H1 (cell line): ENCODE measurements at regions not wholly inside any gene's neighbourhood (a gene's known extent, or its start where the extent isn't known, plus 50 kb on each side); places are given as distances from the start of the nearest gene placed in this dataset.
A peak's percentile ranks its signal among the peaks of the same experiment; 100 is the strongest.

Experiments
- CTCF ChIA-PET: fragments of 300-600 bp; sonication (Branson Sonifier 250); formaldehyde crosslinking; loops from one replicate; lab custom pipeline; 2021; ENCODE audit not compliant: partially characterized antibody; lab: Charles Lee
- POLR2A ChIA-PET: fragments of 300-600 bp; sonication (Branson Sonifier 250); formaldehyde crosslinking; loops from one replicate; lab custom pipeline; 2021; ENCODE audit warnings: inconsistent platforms; ENCODE audit not compliant: partially characterized antibody; lab: Charles Lee
- DNase-seq, 2 experiments: peaks; one replicate each; pipeline versions ENCODE4 v3.0.0 to v3.0.0-alpha.2; 2010 to 2022; ENCODE audit warnings: low spot score in 2 of 2, low read depth in 1 of 2, mixed read lengths in 1 of 2
- FAIRE-seq: peaks from 2 replicates; lab custom pipeline; 2011; peaks lifted over from hg19 to GRCh38; lab: Jason Lieb, UNC
- H2AFZ ChIP-seq: 2 replicates; pipeline ENCODE4 v1.8.1; 2012; ENCODE audit warnings: low read length, inconsistent platforms
- H2AK5ac ChIP-seq: 2 replicates; pipeline ENCODE4 v1.6.1; 2013; ENCODE audit warnings: low read depth, low read length
- H2BK120ac ChIP-seq: replicated peaks from 2 replicates; pipeline ENCODE3; 2013; ENCODE audit warnings: low read depth, low read length, inconsistent platforms
- H2BK12ac ChIP-seq: 2 replicates; pipeline ENCODE4 v1.6.1; 2013; ENCODE audit warnings: low read depth, low read length
- H2BK15ac ChIP-seq: 2 replicates; pipeline ENCODE4 v1.6.1; 2013; ENCODE audit warnings: low read length
- H2BK20ac ChIP-seq: 2 replicates; pipeline ENCODE4 v1.6.1; 2013; ENCODE audit warnings: low read length
- H2BK5ac ChIP-seq: 2 replicates; pipeline ENCODE4 v1.6.1; 2013; ENCODE audit warnings: low read depth, low read length
- H3K14ac ChIP-seq: 2 replicates; pipeline ENCODE4 v1.6.1; 2013; ENCODE audit warnings: inconsistent platforms; ENCODE audit not compliant: insufficient read length
- H3K18ac ChIP-seq: 2 replicates; pipeline ENCODE4 v1.6.1; 2013; ENCODE audit warnings: low read length; ENCODE audit errors: extremely low read depth
- H3K23ac ChIP-seq: 2 replicates; pipeline ENCODE4 v1.6.1; 2013; ENCODE audit warnings: inconsistent platforms; ENCODE audit not compliant: insufficient read length
- H3K23me2 ChIP-seq: 2 replicates; pipeline ENCODE4 v1.6.1; 2013; ENCODE audit warnings: low read depth, low read length
- H3K27ac ChIP-seq: 2 replicates; pipeline ENCODE4 v1.6.1; 2011; ENCODE audit warnings: low read depth, low read length, inconsistent platforms
- H3K27me3 ChIP-seq, 4 experiments: replicated peaks in 1 of 4; 1 replicate in 1 of 4; 2 replicates in 3 of 4; pipeline versions ENCODE4 v1.6.1 to v1.8.1; 2011 to 2013; ENCODE audit warnings: low read length in 3 of 4, mild to moderate bottlenecking in 3 of 4, inconsistent platforms in 2 of 4, mixed read lengths in 2 of 4, moderate library complexity in 1 of 4; ENCODE audit not compliant: control insufficient read depth in 3 of 4, insufficient read depth in 3 of 4; ENCODE audit errors: extremely low read depth in 1 of 4
- H3K36me3 ChIP-seq, 4 experiments: 2 replicates each; pipeline versions ENCODE4 v1.6.1 to v1.8.1; 2011 to 2013; ENCODE audit warnings: mild to moderate bottlenecking in 4 of 4, low read length in 3 of 4, moderate library complexity in 2 of 4, control low read depth in 1 of 4, inconsistent platforms in 1 of 4; ENCODE audit not compliant: insufficient read depth in 4 of 4, control insufficient read depth in 2 of 4
- H3K4ac ChIP-seq: replicated peaks from 2 replicates; pipeline ENCODE3; 2013; ENCODE audit warnings: low read length, low read depth, mixed read lengths, inconsistent platforms; ENCODE audit not compliant: insufficient read length
- H3K4me1 ChIP-seq, 4 experiments: replicated peaks in 1 of 4; 1 replicate in 1 of 4; 2 replicates in 3 of 4; pipeline versions ENCODE4 v1.6.1 to v1.8.1; 2011 to 2013; ENCODE audit warnings: low read length in 3 of 4, inconsistent platforms in 2 of 4, mixed read lengths in 1 of 4; ENCODE audit not compliant: insufficient read depth in 4 of 4, control insufficient read depth in 3 of 4
- H3K4me2 ChIP-seq, 2 experiments: 2 replicates each; pipeline versions ENCODE4 v1.6.1 to v1.8.1; 2011 to 2013; ENCODE audit warnings: low read depth in 2 of 2, low read length in 2 of 2, control low read depth in 1 of 2, inconsistent platforms in 1 of 2, mild to moderate bottlenecking in 1 of 2; ENCODE audit not compliant: insufficient read depth in 1 of 2
- H3K4me3 ChIP-seq, 4 experiments: fragments of 200-600, 300-600 bp in 1 of 4; sonication (generic), shearing (Covaris generic), sonication (Bioruptor Twin) in 1 of 4; 2 replicates each; pipeline versions ENCODE4 v1.5.1 to v1.8.1; 2011 to 2016; ENCODE audit warnings: low read length in 4 of 4, low read depth in 3 of 4, control low read depth in 2 of 4, inconsistent platforms in 2 of 4, mild to moderate bottlenecking in 2 of 4, mixed read lengths in 1 of 4, moderate library complexity in 1 of 4; ENCODE audit not compliant: insufficient read depth in 2 of 4; ENCODE audit errors: extremely low read depth in 1 of 4
- H3K56ac ChIP-seq: replicated peaks from 2 replicates; pipeline ENCODE3; 2013; ENCODE audit warnings: low read depth, mild to moderate bottlenecking, mixed read lengths, low read length, inconsistent platforms; ENCODE audit not compliant: insufficient read length
- H3K79me1 ChIP-seq: 2 replicates; pipeline ENCODE4 v1.6.1; 2013; ENCODE audit warnings: low read depth, low read length, control low read depth
- H3K79me2 ChIP-seq, 2 experiments: 2 replicates each; pipeline versions ENCODE4 v1.6.1 to v1.8.1; 2012 to 2013; ENCODE audit warnings: low read length in 2 of 2, mild to moderate bottlenecking in 2 of 2, inconsistent platforms in 1 of 2; ENCODE audit not compliant: insufficient read depth in 2 of 2, control insufficient read depth in 1 of 2
- H3K9ac ChIP-seq, 4 experiments: replicated peaks in 1 of 4; 1 replicate in 1 of 4; 2 replicates in 3 of 4; pipeline versions ENCODE4 v1.6.1 to v1.8.1; 2011 to 2013; ENCODE audit warnings: low read depth in 3 of 4, low read length in 3 of 4, control low read depth in 2 of 4, mild to moderate bottlenecking in 2 of 4, moderate library complexity in 2 of 4, inconsistent platforms in 1 of 4; ENCODE audit errors: extremely low read depth in 1 of 4
- H3K9me3 ChIP-seq, 2 experiments: 2 replicates each; pipeline versions ENCODE4 v1.6.1 to v1.8.1; 2012 to 2013; ENCODE audit warnings: mild to moderate bottlenecking in 2 of 2, moderate library complexity in 2 of 2, control low read depth in 1 of 2, inconsistent platforms in 1 of 2, low read depth in 1 of 2, low read length in 1 of 2, mixed read lengths in 1 of 2; ENCODE audit not compliant: insufficient read depth in 2 of 2
- H4K20me1 ChIP-seq, 2 experiments: replicated peaks in 1 of 2; 2 replicates each; pipeline versions ENCODE3 to v1.8.1; 2011 to 2013; ENCODE audit warnings: inconsistent platforms in 2 of 2, low read length in 2 of 2, mild to moderate bottlenecking in 1 of 2; ENCODE audit not compliant: insufficient read depth in 2 of 2, control insufficient read depth in 1 of 2
- H4K5ac ChIP-seq: 2 replicates; pipeline ENCODE4 v1.6.1; 2013; ENCODE audit warnings: low read length, low read depth, mixed read lengths, inconsistent platforms; ENCODE audit not compliant: insufficient read length
- H4K8ac ChIP-seq: 2 replicates; pipeline ENCODE4 v1.8.0; 2013; ENCODE audit warnings: mild to moderate bottlenecking, moderate library complexity, low read length, inconsistent platforms; ENCODE audit not compliant: insufficient read depth; ENCODE audit errors: extremely low read depth
- H4K91ac ChIP-seq: replicated peaks from 2 replicates; pipeline ENCODE3; 2013; ENCODE audit warnings: low read length, mixed read lengths, inconsistent platforms; ENCODE audit not compliant: insufficient read length
- ATF2 ChIP-seq: IDR thresholded peaks from 2 replicates; pipeline ENCODE4 v1.6.1; 2012; ENCODE audit warnings: low read length, inconsistent platforms
- MAFK ChIP-seq: IDR thresholded peaks from 2 replicates; pipeline ENCODE4 v1.6.1; 2012; ENCODE audit warnings: low read depth, mild to moderate bottlenecking, improper control_type of control experiment, low read length
- WGBS, 2 experiments: shearing (Covaris generic) in 1 of 2; methylation state at CpG; one replicate each; pipeline versions ENCODE4 v1.1.6 to v1.1.7; 2013 to 2015; ENCODE audit warnings: low lambda C conversion rate in 2 of 2, mixed read lengths in 2 of 2, inconsistent platforms in 1 of 2, low coverage in 1 of 2, missing lambda C conversion rate in 1 of 2; ENCODE audit not compliant: insufficient replicate concordance in 2 of 2, insufficient coverage in 1 of 2, insufficient read length in 1 of 2; ENCODE audit errors: extremely low coverage in 1 of 2, missing lambda C conversion rate in 1 of 2; 5-methylcytosine and 5-hydroxymethylcytosine counted together

GRCh38 chr4:156243015-156243414 lies 289.3 kb upstream of the CTSO start:
- H3K56ac ChIP-seq, result no peak overlapping the region
- H3K9me3 ChIP-seq, result no peaks in the 10 kb centered on the region
- WGBS, 2 experiments, result 80 to 90% methylated on average over 1 to 4 of the region's 4 CpGs
- no peak overlapping the region for H2AFZ ChIP-seq
- H3K79me1 ChIP-seq, result no peaks in the 10 kb centered on the region
- FAIRE-seq (no peak), DNase-seq (no peak)
- no peaks in the 10 kb centered on the region for H3K79me2 ChIP-seq
- no peak overlapping the region for H2BK20ac ChIP-seq
- no peak overlapping the region for H4K8ac ChIP-seq
- H3K23me2 ChIP-seq, result no peaks in the 10 kb centered on the region
- no peak overlapping the region for H3K23ac ChIP-seq
- H3K14ac ChIP-seq, result no peak overlapping the region
- no peaks in the 10 kb centered on the region for H3K27me3 ChIP-seq
- no peak overlapping the region for H3K18ac ChIP-seq
- no peaks in the 10 kb centered on the region for H3K4me1 ChIP-seq
- CTCF ChIA-PET, result no interaction called here
- no peak overlapping the region for H3K9ac ChIP-seq
- no peak overlapping the region for H2BK12ac ChIP-seq
- H2BK120ac ChIP-seq, result no peak overlapping the region
- H4K20me1 ChIP-seq, result no peaks in the 10 kb centered on the region
- no peak overlapping the region for H3K27ac ChIP-seq
- no peak overlapping the region for H3K4ac ChIP-seq
- H4K91ac ChIP-seq, result no peak overlapping the region
- TF ChIP-seq MAFK (peak; percentile 66), ATF2 (no peak)
- no peak overlapping the region for H3K4me2 ChIP-seq
- H3K36me3 ChIP-seq, result no peaks in the 10 kb centered on the region
- no peak overlapping the region for H3K4me3 ChIP-seq
- H2AK5ac ChIP-seq, result no peak overlapping the region
- POLR2A ChIA-PET, result no interaction called here
- no peak overlapping the region for H2BK15ac ChIP-seq
- H2BK5ac ChIP-seq, result no peak overlapping the region
- H4K5ac ChIP-seq, result no peak overlapping the region
